HG02885 (cell line): ENCODE measurements at regions not wholly inside any gene's neighbourhood (a gene's known extent, or its start where the extent isn't known, plus 50 kb on each side); places are given as distances from the start of the nearest gene placed in this dataset.
"Not testable (repeated sequence)": the region's sequence is repeated elsewhere in the genome, so short reads cannot be mapped to it uniquely, and the experiment has no call there.

Source experiments
- ATAC-seq: cut with Tn5 transposase; IDR thresholded peaks from one replicate; pipeline ENCODE4 v1.9.1; 2021; ENCODE audit warnings: mild to moderate bottlenecking; ENCODE audit not compliant: unreplicated experiment, poor library complexity

- ATAC-seq, result no peak
Observed at GRCh38 chr3:178306432-178307115, 229.7 kb upstream of the KCNMB2 start.

GRCh38 chr3:178308771-178309170 lies 227.5 kb upstream of the KCNMB2 start:
- ATAC-seq, result no peak

GRCh38 chr3:178310949-178311348 lies 225.3 kb upstream of the KCNMB2 start:
- ATAC-seq, result no peak

- ATAC-seq, result no peak
Observed at GRCh38 chr3:178313716-178314115, 222.5 kb upstream of the KCNMB2 start.

GRCh38 chr3:178318340-178318739 lies 217.9 kb upstream of the KCNMB2 start:
- ATAC-seq, result no peak

- ATAC-seq, result no peak
Observed at GRCh38 chr3:178318941-178319816, 217.1 kb upstream of the KCNMB2 start.

GRCh38 chr3:178320456-178321351 lies 215.5 kb upstream of the KCNMB2 start:
- ATAC-seq, result no peak

- ATAC-seq, result no peak
Observed at GRCh38 chr3:178324356-178324755, 211.9 kb upstream of the KCNMB2 start.

- ATAC-seq, result no peak
Observed at GRCh38 chr3:178325330-178325729, 210.9 kb upstream of the KCNMB2 start.

GRCh38 chr3:178329936-178330335 lies 206.3 kb upstream of the KCNMB2 start:
- no peak for ATAC-seq

GRCh38 chr3:178334239-178334638 lies 202.0 kb upstream of the KCNMB2 start:
- ATAC-seq, result no peak

- no peak for ATAC-seq
Observed at GRCh38 chr3:178336336-178336735, 199.9 kb upstream of the KCNMB2 start.

- ATAC-seq, result no peak
Observed at GRCh38 chr3:178340506-178340905, 195.7 kb upstream of the KCNMB2 start.

- ATAC-seq, result no peak
Observed at GRCh38 chr3:178341636-178342035, 194.6 kb upstream of the KCNMB2 start.

GRCh38 chr3:178342111-178342510 lies 194.1 kb upstream of the KCNMB2 start:
- ATAC-seq, result no peak

GRCh38 chr3:178343433-178344038 lies 192.7 kb upstream of the KCNMB2 start:
- no peak for ATAC-seq

GRCh38 chr3:178345944-178346343 lies 190.3 kb upstream of the KCNMB2 start:
- no peak for ATAC-seq

GRCh38 chr3:178348561-178349217 lies 187.5 kb upstream of the KCNMB2 start:
- not testable (repeated sequence) for ATAC-seq

GRCh38 chr3:178349218-178349596 lies 187.0 kb upstream of the KCNMB2 start:
- not testable (repeated sequence) for ATAC-seq

- ATAC-seq, result no peak
Observed at GRCh38 chr3:178350763-178351162, 185.5 kb upstream of the KCNMB2 start.
